ENCODE measurements at regions not wholly inside any gene's neighbourhood (a gene's known extent, or its start where the extent isn't known, plus 50 kb on each side); places are given as distances from the start of the nearest gene placed in this dataset.

- no peaks in the 10 kb centered on the region for H3K36me3 ChIP-seq (ENCODE audit: insufficient read depth, low read length)
- ATAC-seq (ENCODE audit: insufficient read depth, low read depth) = no peak
- H3K9me3 ChIP-seq (ENCODE audit: insufficient read depth, low read length, severe bottlenecking) = no peaks in the 10 kb centered on the region
- H4K20me1 ChIP-seq (ENCODE audit: insufficient read depth, low read length) = no peaks in the 10 kb centered on the region
- DNase-seq = no peak
- no peaks in the 10 kb centered on the region for H3K4me1 ChIP-seq (ENCODE audit: insufficient read depth, low read length)
- no peak overlapping the region for H3K4me3 ChIP-seq (ENCODE audit: low read depth in 1 of 2, low read length in 2 of 2)
- H3K27ac ChIP-seq (ENCODE audit: low read length) = no peak overlapping the region
- TF ChIP-seq CTCF (IDR thresholded peaks at IDR 0.05; ENCODE audit: borderline replicate concordance, extremely low read depth, low read length, poor library complexity, severe bottlenecking) = no peak
- no peak for TF ChIP-seq EZH2 (IDR thresholded peaks at IDR 0.05; ENCODE audit: borderline replicate concordance, low read depth, low read length, severe bottlenecking)
- H2AFZ ChIP-seq (ENCODE audit: low read depth, low read length) = no peak overlapping the region
- no peaks in the 10 kb centered on the region for H3K79me2 ChIP-seq (ENCODE audit: insufficient read depth, low read length)
- H3K9ac ChIP-seq (ENCODE audit: low read depth, low read length) = no peak overlapping the region
- peaks cover 9% of the 10 kb centered on the region for H3K27me3 ChIP-seq (ENCODE audit: insufficient read depth, low read length, poor library complexity)
- H3K4me2 ChIP-seq (ENCODE audit: insufficient read depth, low read length) = no peak overlapping the region
Observed at GRCh38 chr11:131185915-131186314, 184.5 kb upstream of the NTM start.

- Histone ChIP-seq H3K9me3 (ENCODE audit: insufficient read depth, low read length, severe bottlenecking) (no peaks in the 10 kb centered on the region), H3K27ac (ENCODE audit: low read length) (no peak overlapping the region), H4K20me1 (ENCODE audit: insufficient read depth, low read length) (no peaks in the 10 kb centered on the region), H3K4me3 (ENCODE audit: low read depth in 1 of 2, low read length in 2 of 2) (no peak overlapping the region), H3K9ac (ENCODE audit: low read depth, low read length) (no peak overlapping the region), H3K79me2 (ENCODE audit: insufficient read depth, low read length) (no peaks in the 10 kb centered on the region), H3K4me1 (ENCODE audit: insufficient read depth, low read length) (no peaks in the 10 kb centered on the region), H3K27me3 (ENCODE audit: insufficient read depth, low read length, poor library complexity) (peaks cover 5% of the 10 kb centered on the region), H2AFZ (ENCODE audit: low read depth, low read length) (no peak overlapping the region), H3K4me2 (ENCODE audit: insufficient read depth, low read length) (no peak overlapping the region), H3K36me3 (ENCODE audit: insufficient read depth, low read length) (no peaks in the 10 kb centered on the region)
- TF ChIP-seq EZH2 (IDR thresholded peaks at IDR 0.05; ENCODE audit: borderline replicate concordance, low read depth, low read length, severe bottlenecking) = no peak
- TF ChIP-seq CTCF (IDR thresholded peaks at IDR 0.05; ENCODE audit: borderline replicate concordance, extremely low read depth, low read length, poor library complexity, severe bottlenecking) = no peak
- no peak for ATAC-seq (ENCODE audit: insufficient read depth, low read depth)
- DNase-seq = no peak
Observed at GRCh38 chr11:131186629-131187101, 183.8 kb upstream of the NTM start.

GRCh38 chr11:131190446-131190845 is 180.0 kb upstream of the NTM start:
- no peaks in the 10 kb centered on the region for H4K20me1 ChIP-seq (ENCODE audit: insufficient read depth, low read length)
- no peak overlapping the region for H3K9ac ChIP-seq (ENCODE audit: low read depth, low read length)
- H3K27me3 ChIP-seq (ENCODE audit: insufficient read depth, low read length, poor library complexity) = peaks cover 9% of the 10 kb centered on the region
- no peak overlapping the region for H2AFZ ChIP-seq (ENCODE audit: low read depth, low read length)
- H3K4me1 ChIP-seq (ENCODE audit: insufficient read depth, low read length) = no peaks in the 10 kb centered on the region
- H3K27ac ChIP-seq (ENCODE audit: low read length) = no peak overlapping the region
- no peaks in the 10 kb centered on the region for H3K36me3 ChIP-seq (ENCODE audit: insufficient read depth, low read length)
- H3K4me3 ChIP-seq (ENCODE audit: low read depth in 1 of 2, low read length in 2 of 2) = no peak overlapping the region
- no peak for ATAC-seq (ENCODE audit: insufficient read depth, low read depth)
- no peaks in the 10 kb centered on the region for H3K9me3 ChIP-seq (ENCODE audit: insufficient read depth, low read length, severe bottlenecking)
- DNase-seq = no peak
- no peak for TF ChIP-seq EZH2 (IDR thresholded peaks at IDR 0.05; ENCODE audit: borderline replicate concordance, low read depth, low read length, severe bottlenecking)
- TF ChIP-seq CTCF (IDR thresholded peaks at IDR 0.05; ENCODE audit: borderline replicate concordance, extremely low read depth, low read length, poor library complexity, severe bottlenecking) = no peak
- no peak overlapping the region for H3K4me2 ChIP-seq (ENCODE audit: insufficient read depth, low read length)
- H3K79me2 ChIP-seq (ENCODE audit: insufficient read depth, low read length) = no peaks in the 10 kb centered on the region

- H4K20me1 ChIP-seq (ENCODE audit: insufficient read depth, low read length) = no peaks in the 10 kb centered on the region
- DNase-seq (no peak), ATAC-seq (ENCODE audit: insufficient read depth, low read depth) (no peak)
- no peaks in the 10 kb centered on the region for H3K9me3 ChIP-seq (ENCODE audit: insufficient read depth, low read length, severe bottlenecking)
- no peaks in the 10 kb centered on the region for H3K36me3 ChIP-seq (ENCODE audit: insufficient read depth, low read length)
- no peak overlapping the region for H3K4me2 ChIP-seq (ENCODE audit: insufficient read depth, low read length)
- H3K27ac ChIP-seq (ENCODE audit: low read length) = no peak overlapping the region
- no peaks in the 10 kb centered on the region for H3K4me1 ChIP-seq (ENCODE audit: insufficient read depth, low read length)
- H3K4me3 ChIP-seq (ENCODE audit: low read depth in 1 of 2, low read length in 2 of 2) = no peak overlapping the region
- TF ChIP-seq EZH2 (IDR thresholded peaks at IDR 0.05; ENCODE audit: borderline replicate concordance, low read depth, low read length, severe bottlenecking) (no peak), CTCF (IDR thresholded peaks at IDR 0.05; ENCODE audit: borderline replicate concordance, extremely low read depth, low read length, poor library complexity, severe bottlenecking) (no peak)
- no peaks in the 10 kb centered on the region for H3K79me2 ChIP-seq (ENCODE audit: insufficient read depth, low read length)
- no peak overlapping the region for H2AFZ ChIP-seq (ENCODE audit: low read depth, low read length)
- peaks cover 9% of the 10 kb centered on the region for H3K27me3 ChIP-seq (ENCODE audit: insufficient read depth, low read length, poor library complexity)
- no peak overlapping the region for H3K9ac ChIP-seq (ENCODE audit: low read depth, low read length)
Observed at GRCh38 chr11:131191606-131192005, 178.8 kb upstream of the NTM start.
